ENCODE measurements at regions not wholly inside any gene's neighbourhood (a gene's known extent, or its start where the extent isn't known, plus 50 kb on each side); places are given as distances from the start of the nearest gene placed in this dataset.

- Histone ChIP-seq H3K27me3 (ENCODE audit: insufficient read depth, low read length) (no peaks in the 10 kb centered on the region), H3K79me2 (ENCODE audit: insufficient read depth, low read length) (no peaks in the 10 kb centered on the region), H3K4me1 (ENCODE audit: control insufficient read depth in 1 of 2, insufficient read depth in 2 of 2, low read length in 2 of 2) (no peaks in the 10 kb centered on the region), H3K4me3 (replicated peaks in 1 of 2; ENCODE audit: low read depth in 1 of 2, low read length in 2 of 2) (no peak overlapping the region), H3K27ac (ENCODE audit: low read depth, low read length) (no peak overlapping the region), H3K4me2 (ENCODE audit: low read length) (no peak overlapping the region), H3K9me2 (ENCODE audit: insufficient read depth) (no peaks in the 10 kb centered on the region), H3K9ac (ENCODE audit: low read length) (no peak overlapping the region), H3K36me3 (ENCODE audit: control insufficient read depth in 1 of 2, insufficient read depth in 2 of 2, low read length in 2 of 2) (no peaks in the 10 kb centered on the region), H4K20me1 (ENCODE audit: insufficient read depth) (no peaks in the 10 kb centered on the region), H3K9me3 (ENCODE audit: control insufficient read depth in 1 of 2, insufficient read depth in 1 of 2, low read depth in 1 of 2, low read length in 2 of 2) (no peaks in the 10 kb centered on the region), H2AFZ (ENCODE audit: low read depth, low read length, poor library complexity, severe bottlenecking) (no peak overlapping the region)
- ChIA-PET POLR2A (no interaction called here), RAD21 (ENCODE audit: low non-redundant PET in 1 of 2, low total read pairs in 2 of 2, uncharacterized antibody in 2 of 2, unreplicated experiment in 2 of 2) (no interaction called here), CTCF (no interaction called here)
- ATAC-seq (no peak), DNase-seq (ENCODE audit: low read depth, low spot score) (no peak)
- BruUV-seq (replicated peaks) = no TSS peak
- TF ChIP-seq CBX3 (IDR thresholded peaks at IDR 0.05; ENCODE audit: low read depth) = no peak
- TF ChIP-seq EZH2phosphoT487 (IDR thresholded peaks at IDR 0.05; ENCODE audit: borderline replicate concordance) = no peak
- no peak for TF ChIP-seq ZNF274 (IDR thresholded peaks at IDR 0.05; ENCODE audit: low read depth, low read length)
- no peak for TF ChIP-seq CEBPB (IDR thresholded peaks at IDR 0.05; ENCODE audit: low read depth)
- no peak for TF ChIP-seq POLR2AphosphoS5 (IDR thresholded peaks at IDR 0.05; ENCODE audit: low read depth, low read length)
- TF ChIP-seq, protein P1, sequence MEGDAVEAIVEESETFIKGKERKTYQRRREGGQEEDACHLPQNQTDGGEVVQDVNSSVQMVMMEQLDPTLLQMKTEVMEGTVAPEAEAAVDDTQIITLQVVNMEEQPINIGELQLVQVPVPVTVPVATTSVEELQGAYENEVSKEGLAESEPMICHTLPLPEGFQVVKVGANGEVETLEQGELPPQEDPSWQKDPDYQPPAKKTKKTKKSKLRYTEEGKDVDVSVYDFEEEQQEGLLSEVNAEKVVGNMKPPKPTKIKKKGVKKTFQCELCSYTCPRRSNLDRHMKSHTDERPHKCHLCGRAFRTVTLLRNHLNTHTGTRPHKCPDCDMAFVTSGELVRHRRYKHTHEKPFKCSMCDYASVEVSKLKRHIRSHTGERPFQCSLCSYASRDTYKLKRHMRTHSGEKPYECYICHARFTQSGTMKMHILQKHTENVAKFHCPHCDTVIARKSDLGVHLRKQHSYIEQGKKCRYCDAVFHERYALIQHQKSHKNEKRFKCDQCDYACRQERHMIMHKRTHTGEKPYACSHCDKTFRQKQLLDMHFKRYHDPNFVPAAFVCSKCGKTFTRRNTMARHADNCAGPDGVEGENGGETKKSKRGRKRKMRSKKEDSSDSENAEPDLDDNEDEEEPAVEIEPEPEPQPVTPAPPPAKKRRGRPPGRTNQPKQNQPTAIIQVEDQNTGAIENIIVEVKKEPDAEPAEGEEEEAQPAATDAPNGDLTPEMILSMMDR (IDR thresholded peaks at IDR 0.05 in 2 of 3, conservative IDR thresholded peaks at IDR 0.05 in 1 of 3; ENCODE audit: borderline replicate concordance in 1 of 3, insufficient read depth in 1 of 3, low read depth in 2 of 3, low read length in 2 of 3) = no peak
- TF ChIP-seq REST (IDR thresholded peaks at IDR 0.05; ENCODE audit: low read depth) = no peak
- no peak for TF ChIP-seq EZH2 (IDR thresholded peaks at IDR 0.05)
- TF ChIP-seq ATF3 (IDR thresholded peaks at IDR 0.05) = no peak
- no peak for TF ChIP-seq RAD21 (IDR thresholded peaks at IDR 0.05; ENCODE audit: low read depth)
- TF ChIP-seq SRF (IDR thresholded peaks at IDR 0.05; ENCODE audit: low read depth) = no peak
- TF ChIP-seq ZFX (IDR thresholded peaks at IDR 0.05) = no peak
- no peak for TF ChIP-seq ZBTB33 (IDR thresholded peaks at IDR 0.05; ENCODE audit: extremely low read depth, insufficient replicate concordance, low read length)
- no peak for TF ChIP-seq YY1 (IDR thresholded peaks at IDR 0.05; ENCODE audit: extremely low read depth, insufficient replicate concordance, low read depth, low read length)
- intact Hi-C loops (cut with micrococcal nuclease) = no loop called here
Observed at GRCh38 chr3:146350852-146351251, 99.9 kb upstream of the PLSCR4 start.

All from HCT116 (cell line).